ENCODE measurements at regions not wholly inside any gene's neighbourhood (a gene's known extent, or its start where the extent isn't known, plus 50 kb on each side); places are given as distances from the start of the nearest gene placed in this dataset.
"Not testable (repeated sequence)": the region's sequence is repeated elsewhere in the genome, so short reads cannot be mapped to it uniquely, and the experiment has no call there.

DNA sequence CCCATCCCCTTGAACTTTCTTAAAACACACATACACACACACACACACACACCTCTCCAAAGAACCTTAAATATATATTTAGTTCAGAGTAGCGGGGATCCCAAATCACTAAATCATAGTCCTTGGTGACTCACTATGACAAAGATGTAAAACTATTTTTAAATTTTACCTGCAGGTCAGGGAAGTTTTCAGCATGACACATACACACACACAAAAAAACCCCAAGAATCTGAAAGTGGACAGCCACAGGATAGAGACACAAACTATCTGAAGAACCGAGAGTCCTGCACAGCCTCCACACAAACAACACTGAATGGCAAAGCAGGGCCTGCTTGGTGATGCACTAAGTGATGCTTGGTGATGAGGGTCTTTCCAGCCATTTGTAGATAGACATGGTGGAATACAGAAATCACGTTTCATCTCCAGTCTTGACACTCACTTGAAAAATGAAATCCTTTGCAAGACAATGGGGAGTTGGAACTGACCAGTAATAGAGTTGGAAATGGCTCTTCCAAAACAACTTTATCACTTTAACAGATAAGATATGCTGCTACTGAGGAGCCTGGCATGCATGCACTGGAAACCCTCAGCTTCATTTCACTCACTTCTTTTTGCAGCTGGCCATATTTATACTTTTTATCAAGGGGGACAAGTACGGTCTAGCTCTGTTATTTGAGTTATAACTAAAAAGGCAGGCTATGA lies 307.3 kb downstream of the RAPGEF2 start:
- DNase-seq (ENCODE audit: low spot score) = no peak

DNA sequence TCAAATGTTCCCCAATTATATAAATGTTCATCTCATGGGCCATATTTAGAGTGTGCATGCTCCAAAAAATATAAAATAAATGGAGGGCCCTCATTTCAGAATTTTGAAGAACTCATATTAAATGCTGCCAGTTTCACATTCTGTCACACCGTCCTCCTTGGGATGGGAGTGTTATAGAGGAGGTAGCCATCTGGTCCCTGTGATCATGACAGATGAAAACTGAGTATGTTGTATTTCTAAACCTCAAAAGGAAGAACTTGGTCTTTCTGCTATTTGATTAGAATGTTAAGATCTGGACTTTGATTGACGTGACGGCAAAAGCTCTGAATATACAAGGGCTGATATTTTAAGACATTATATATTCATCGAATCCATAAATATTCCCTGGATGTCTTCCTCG lies 308.0 kb downstream of the RAPGEF2 start:
- DNase-seq (ENCODE audit: low spot score) = no peak

GRCh38 chr4:159413306-159413943 lies 310.5 kb downstream of the RAPGEF2 start:
- DNase-seq (ENCODE audit: low spot score) = no peak

DNA sequence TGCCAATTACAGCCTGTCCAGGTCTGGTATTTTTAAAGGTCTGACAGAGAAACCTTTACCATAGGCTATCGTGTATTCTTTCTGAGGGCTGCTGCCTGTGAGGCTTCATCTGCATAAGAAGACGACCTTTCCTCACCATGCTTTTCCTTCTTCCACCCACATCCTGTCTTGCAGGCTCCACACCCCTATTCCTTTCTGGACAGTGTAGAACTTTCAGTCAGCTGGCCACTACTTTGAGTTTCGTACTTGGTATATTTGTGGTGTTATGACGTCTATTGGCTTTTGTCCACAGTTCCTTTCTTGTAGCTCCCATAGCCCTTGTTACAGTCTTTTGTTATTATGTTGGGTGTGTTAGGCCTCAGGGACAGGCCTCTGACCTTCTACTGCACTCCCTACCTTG lies 311.4 kb downstream of the RAPGEF2 start:
- DNase-seq (ENCODE audit: low spot score) = no peak

DNA sequence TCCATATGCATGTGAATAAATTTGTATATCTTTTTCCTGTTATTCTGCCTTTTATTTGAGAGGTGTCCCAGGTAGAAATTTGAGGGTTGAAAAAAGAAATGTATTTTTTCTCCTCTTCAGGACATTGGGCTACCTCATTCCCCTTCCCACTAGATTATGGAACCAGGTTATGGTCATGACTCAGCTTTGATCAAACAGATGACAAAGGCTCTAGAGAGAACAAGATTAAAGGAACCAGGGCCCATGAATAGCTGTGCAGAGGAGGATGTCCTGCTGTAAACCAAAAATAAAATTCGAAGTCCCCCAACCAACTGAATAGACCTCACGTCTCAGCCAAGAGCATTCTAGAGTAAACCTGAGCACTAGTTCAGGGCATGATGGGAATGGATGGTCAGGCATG lies 313.2 kb downstream of the RAPGEF2 start:
- no peak for DNase-seq (ENCODE audit: low spot score)

GRCh38 chr4:159416996-159417395 lies 314.1 kb downstream of the RAPGEF2 start:
- DNase-seq (ENCODE audit: low spot score) = no peak

GRCh38 chr4:159420162-159421057 lies 317.5 kb downstream of the RAPGEF2 start:
- no peak for DNase-seq (ENCODE audit: low spot score)

DNA sequence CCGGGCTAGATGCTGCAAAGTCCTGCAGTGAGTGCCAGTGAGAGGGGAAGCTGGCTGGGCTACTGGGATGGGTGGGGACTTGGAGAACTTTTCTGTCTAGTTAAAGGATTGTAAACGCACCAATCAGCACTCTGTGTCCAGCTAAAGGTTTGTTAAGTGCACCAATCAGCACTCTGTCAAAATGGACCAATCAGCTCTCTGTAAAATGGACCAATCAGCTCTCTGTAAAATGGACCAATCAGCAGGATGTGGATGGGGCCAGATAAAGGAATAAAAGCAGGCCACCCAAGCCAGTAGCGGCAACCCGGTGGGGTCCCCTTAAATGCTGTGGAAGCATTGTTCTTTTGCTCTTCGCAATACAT lies 318.2 kb downstream of the RAPGEF2 start:
- DNase-seq (ENCODE audit: low spot score) = not testable (repeated sequence)

DNA sequence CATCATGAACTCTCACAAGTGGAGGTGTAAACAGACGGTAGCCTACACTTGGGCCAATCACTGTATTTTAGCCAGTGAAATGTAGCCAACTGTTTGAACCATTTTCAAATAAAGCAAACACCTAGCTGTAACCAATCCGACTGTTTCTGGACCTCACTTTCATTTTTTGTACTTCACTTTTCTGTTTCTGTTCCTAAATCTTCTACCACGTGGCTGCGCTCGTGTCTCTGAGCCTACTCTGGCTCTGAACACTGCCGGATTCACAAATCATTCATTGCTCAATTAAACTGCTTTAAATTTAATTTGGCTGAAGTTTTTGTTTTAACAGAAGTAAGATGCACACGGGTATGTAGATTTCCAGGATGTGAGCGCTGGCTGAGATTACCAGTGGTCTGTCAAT lies 319.1 kb downstream of the RAPGEF2 start:
- DNase-seq (ENCODE audit: low spot score) = no peak

DNA sequence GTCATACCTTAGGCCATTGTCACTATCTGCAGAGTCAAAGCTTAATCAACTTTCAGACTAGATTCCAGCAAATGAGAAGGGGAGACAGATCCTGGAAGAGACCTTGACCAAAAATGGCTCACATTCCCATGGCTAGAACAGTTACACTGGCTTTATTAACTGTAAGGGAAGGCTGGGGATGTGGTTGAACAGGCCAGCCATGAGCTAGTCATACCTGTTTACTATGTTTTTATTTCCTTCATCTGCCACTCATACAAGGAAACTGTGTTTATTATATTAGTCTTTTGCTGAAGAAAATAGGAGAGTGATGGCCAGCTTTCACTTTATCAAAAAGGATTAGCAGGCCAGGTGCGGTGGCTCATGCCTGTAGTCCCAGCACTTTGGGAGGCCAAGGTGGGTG lies 319.7 kb downstream of the RAPGEF2 start:
- DNase-seq (ENCODE audit: low spot score) = no peak

DNA sequence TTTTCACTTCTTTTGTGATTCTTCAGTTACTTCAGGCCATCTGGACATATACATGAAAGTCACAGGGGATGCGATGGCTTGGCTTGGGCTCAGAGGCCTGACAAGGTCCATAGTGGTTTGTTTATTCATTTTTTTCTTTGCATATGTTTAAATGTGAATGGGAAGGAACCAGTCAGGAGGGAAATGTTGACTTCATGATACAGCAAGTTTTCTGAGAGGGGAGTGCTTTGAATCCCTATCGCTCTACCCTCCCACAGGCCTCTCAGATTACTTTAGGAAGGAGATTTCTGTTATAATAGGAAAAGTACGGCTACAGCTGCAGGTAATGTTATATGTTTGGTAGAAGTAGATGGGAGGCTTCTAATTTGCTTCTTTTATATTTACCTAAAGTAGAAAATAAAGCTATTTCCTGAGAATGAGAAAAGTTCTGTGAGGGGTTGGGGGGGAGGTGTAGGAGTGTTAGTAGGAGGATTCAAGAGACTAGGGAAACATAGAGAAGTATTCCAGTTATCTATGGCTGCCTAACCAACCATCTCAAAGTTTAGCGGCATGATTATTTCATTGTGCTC lies 322.9 kb downstream of the RAPGEF2 start:
- DNase-seq (ENCODE audit: low spot score) = no peak

DNA sequence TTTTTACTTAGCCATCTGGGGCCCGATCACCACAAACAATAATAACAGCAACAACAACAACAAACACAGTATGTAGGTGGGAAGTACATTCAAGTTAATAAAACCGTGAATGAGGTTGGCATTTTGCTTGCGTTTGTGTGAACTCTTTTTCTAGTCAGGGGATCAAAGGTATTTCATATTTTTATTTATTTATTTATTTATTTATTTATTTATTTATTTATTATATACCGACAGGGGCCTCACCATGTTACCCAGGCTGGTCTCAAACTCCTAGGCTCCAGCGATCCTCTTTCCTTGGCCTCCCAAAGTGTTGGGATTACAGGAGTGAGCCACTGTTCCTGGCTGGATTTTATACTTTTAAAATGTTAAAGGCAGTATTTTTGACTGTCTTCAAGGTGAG lies 325.4 kb downstream of the RAPGEF2 start:
- no peak for DNase-seq (ENCODE audit: low spot score)

- DNase-seq (ENCODE audit: low spot score) = no peak
Measured at GRCh38 chr4:159428975-159429692, 326.3 kb downstream of the RAPGEF2 start.

GRCh38 chr4:159429693-159430035 lies 326.8 kb downstream of the RAPGEF2 start:
- no peak for DNase-seq (ENCODE audit: low spot score)

DNA sequence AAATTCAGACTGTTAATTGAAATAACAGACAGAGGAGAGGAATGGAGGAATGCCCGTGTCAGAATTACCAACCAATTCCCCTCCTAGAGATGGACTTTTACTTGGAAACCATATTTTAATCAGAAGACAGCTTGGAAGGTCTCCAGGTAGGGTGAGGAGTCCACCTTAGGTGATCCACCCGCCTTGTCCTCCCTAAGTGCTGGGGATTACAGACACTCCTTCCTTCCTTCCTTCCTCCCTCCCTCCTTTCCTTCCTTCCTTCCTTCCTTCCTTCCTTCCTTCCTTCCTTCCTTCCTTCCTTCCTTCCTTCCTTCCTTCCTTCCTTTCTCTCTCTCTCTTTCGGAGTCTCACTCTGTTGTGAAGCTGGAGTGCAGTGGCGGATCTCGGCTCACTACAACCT lies 328.0 kb downstream of the RAPGEF2 start:
- no peak for DNase-seq (ENCODE audit: low spot score)

DNA sequence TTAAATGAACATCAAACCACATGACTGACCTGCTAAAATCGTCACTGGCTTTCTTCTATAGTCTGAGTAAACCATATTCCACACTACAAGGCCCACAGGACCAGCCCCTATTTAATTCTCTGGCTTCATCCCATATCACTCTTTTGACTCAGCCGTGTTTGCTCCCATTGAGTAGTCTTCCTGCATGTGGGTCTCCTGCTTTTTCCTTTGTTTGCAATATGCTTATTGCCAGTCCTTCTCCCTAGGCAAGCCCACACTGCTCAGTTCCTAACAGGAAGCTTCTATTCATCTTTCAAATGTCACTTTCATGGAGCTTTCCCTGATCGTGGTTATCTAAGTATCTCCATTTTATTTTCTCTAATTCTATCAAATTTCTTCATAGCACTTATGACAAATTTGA lies 329.6 kb downstream of the RAPGEF2 start:
- DNase-seq (ENCODE audit: low spot score) = no peak

- DNase-seq (ENCODE audit: low spot score) = no peak
Measured at GRCh38 chr4:159433337-159433736, 330.5 kb downstream of the RAPGEF2 start.

DNA sequence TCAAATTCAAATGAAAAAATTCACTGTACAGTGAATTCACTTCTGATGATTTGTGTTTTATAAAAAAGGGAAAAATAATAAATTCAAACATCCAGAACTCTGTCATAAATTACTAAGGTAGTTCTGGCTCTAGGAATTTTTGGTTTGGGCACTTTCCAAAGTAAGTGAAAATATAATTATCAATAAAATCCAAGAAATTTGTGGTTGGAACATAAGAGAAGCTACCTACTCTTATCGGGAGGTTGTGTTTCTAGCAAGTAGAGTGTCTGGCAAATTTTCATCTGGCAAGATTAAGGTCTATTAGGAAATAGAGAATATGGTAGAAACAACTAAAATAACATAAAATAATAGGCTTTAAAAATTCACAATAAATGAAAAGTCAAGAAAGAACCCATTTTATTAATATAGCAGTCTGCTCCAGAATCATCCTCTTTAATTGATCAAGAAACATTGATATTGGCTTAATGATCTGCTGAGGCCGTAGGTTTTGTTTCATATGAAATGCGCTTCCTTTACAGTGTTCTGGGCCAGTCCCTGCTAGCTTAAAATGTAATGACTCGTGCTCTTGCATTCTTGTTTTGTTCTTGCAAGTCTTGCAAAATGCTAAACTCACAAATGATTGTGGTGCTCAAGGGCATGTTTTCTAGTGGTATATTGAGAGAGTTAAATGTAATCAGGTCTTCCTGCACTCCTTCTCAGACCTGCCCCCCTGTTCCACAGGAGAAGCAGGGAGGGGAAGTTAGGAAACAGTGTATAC lies 331.4 kb downstream of the RAPGEF2 start:
- no peak for DNase-seq (ENCODE audit: low spot score)

DNA sequence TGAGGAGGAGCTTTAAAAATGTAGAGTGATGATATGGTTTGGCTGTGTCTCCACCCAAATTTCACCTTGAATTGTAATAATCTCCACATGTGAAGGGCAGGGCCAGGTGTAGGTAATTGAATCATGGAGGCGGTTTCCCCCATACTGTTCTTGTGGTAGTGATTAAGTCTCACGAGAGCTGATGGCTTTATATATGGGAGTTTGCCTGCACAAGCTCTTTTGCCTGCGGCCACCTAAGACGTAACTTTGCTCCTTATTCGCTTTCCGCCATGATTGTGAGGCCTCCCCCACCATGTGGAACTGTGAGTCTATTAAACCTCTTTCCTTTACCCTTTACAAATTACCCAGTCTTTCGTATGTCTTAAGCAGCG lies 332.0 kb downstream of the RAPGEF2 start:
- DNase-seq (ENCODE audit: low spot score) = no peak

DNA sequence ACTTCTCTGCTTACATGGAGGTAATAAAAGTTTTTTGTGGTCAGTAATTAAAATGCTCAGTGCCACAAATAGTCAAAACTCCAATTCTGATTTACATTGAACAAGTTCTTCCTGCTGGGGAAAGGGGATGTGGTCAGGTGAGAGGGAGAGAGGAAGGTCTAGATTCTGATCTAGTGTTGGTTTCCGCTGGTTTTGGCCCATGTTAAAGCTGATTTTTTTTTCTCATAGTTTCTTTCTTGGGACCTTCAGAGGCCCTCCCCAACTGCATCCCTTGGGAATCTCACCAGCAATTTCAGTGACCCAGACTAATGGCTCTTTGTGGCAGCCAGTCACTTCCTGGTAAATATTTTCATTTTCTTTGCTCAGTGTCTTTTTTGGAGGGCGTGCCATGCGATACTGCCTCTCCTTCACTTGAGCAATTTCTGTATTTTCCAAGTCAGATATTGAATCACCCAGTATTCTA lies 332.7 kb downstream of the RAPGEF2 start:
- DNase-seq (ENCODE audit: low spot score) = no peak

DNA sequence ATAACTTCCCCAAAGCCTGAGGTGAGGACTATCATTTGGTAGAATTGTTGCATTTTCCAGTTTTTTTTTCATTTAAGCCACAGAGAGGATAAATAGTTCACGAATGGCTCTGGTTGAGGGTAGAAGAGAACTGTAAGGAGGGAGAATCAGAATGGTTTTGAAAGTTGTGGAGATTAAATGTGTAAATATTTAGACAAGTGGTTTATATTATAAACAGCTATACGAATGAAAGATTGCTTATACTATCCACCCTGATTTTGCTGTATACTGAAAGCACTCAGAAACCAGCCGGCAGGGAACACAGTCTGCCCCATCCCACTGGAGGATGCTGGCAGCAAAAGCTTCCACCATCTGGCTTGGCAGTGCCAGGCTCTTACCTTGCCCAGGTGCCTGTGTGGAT lies 341.1 kb downstream of the RAPGEF2 start:
- no peak for DNase-seq (ENCODE audit: low spot score)
